Daoy (cell line): ENCODE measurements at regions not wholly inside any gene's neighbourhood (a gene's known extent, or its start where the extent isn't known, plus 50 kb on each side); places are given as distances from the start of the nearest gene placed in this dataset.

Experiments used
- DNase-seq: peaks from one replicate; pipeline ENCODE4 v3.0.0-alpha.2; 2015; ENCODE audit warnings: low read depth

DNA sequence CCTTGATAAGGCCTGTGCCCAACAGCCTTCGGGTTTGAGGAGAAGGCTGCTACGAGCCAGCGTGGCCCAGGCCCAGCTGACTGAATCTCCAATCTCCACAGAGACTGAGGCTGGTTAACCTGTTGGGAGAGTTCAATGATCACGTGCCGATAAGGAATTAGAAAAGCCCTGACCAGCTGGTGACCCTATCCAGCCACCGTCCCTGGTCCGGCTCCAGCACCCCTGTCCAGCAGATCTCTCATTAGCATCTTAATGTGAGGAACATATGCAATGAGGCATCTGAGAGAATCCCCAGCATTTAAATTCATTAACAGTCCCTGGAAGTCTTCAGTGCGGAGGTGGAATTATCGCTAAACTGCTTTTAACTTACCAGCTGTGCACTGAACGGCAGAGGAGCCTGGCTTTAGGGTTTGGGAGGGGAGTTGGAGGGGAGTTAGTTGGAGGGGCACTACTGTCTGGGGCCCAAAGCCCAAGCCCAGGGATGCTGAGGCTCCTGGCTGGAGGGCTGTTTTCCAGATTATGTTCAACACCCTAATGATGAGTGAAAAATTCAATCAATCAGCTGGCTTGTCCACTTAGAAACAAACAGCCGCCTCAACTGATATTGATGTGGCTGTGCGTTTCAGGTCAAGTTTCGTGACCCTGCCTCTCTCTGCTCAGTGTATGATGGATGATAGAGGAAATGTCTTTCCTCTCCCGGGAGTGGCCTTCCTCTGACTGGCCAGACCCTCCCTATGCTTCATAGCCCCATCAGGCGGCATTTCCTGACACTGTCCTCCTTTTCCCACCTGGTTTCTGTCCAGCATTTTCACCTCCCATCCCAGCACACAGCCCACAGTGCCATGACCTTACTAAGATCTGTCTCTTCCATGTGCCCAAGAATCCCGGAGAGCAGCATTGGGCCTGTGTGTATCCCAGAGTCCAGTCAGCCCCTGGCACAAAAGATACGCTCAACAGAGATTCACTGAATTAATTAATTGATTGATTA is 184.5 kb downstream of the CCT6B start:
- no peak for DNase-seq

DNA sequence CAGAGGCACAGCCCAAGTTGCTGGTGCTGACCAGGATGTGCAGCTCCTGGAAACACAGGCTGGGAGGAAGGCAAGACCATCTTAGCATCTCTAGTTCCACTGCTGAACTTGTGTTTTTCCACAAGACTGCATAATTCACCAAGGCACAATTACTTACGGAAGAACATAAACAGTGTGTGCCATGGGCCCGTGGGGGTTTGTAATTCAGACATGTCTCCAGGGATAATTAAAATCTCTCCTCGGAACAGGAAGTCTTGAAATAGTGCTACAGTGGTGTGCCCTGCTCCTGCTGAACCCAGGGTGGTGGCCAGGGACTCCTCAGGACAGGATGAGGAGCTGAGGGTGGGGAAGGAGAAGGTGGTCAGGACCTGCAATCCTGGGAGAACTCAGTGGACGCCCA is 188.2 kb downstream of the CCT6B start:
- DNase-seq: no peak

DNA sequence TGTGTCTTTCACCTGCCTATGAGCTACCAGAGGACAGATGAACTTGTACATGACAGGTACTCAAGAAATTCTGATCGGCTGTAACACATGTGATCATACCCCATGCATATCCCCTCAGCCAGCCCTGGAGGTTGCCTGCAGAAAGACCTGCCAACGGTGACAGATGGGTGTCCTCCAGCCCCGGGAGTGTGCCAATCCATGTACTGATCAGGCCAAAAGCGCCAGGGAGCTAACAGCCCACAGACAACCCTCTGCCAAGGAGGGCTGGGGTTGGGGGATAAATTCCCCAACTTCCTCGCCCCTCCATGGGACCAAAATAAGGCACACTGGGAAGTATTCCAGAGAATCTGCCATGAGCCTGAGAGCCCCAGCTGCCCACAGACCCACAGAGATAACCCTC is 189.4 kb downstream of the CCT6B start:
- no peak for DNase-seq

DNA sequence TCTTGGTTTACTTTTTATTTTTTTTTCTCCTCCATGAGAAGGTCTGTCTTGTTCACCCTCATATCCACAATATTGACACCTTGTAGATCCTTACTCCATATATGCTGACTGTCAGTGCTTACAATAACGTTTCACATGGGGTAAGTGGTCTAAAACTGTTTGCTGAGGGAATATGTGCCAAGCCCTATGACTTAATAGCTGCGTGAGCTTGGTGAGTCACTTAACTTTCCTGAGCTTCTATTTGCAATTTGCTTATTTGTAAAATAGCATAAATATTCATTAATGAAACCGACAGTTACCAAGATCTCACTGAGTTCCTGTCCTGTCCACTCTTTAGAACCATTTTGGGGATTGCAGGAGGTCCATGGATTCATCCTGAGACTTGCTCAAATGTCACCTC is 190.7 kb downstream of the CCT6B start:
- no peak for DNase-seq

DNA sequence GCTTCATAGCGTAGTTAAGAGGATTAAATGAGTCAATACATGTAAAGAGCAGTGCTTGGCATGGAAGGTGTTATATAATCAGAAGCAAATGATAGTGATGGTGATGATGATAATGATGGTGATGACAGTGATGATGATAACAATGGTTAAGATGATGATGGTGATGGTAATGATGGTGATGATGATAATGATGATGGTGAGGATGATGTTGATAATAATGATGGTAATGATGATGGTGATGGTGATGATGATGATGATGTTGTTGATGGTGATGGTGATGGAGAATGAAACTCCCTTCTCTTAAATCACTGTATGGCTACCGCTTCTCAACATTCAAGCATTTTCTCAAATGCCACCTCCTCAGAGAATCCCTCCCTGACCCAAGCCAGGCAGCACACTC is 190.5 kb downstream of the TMEM132E start:
- DNase-seq: no peak

DNA sequence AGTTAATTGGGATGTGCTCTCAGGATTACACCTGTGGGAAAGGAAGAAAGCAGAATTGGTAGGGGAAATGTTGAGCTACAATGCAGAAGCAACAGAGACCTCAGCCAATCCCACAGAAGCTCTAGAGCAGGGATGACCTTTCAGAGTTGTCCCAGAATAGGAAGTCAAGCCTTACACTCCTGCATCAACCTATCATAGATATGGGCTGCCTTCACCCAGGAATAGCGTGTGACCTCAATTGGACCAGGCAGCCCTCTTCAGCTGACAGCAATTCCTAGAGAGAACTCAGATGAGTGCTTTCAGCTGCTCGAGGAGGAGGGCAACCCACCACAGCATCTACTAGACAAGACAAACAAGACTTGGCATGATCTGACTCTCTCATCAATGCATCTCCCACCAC is 189.7 kb downstream of the TMEM132E start:
- no peak for DNase-seq

DNA sequence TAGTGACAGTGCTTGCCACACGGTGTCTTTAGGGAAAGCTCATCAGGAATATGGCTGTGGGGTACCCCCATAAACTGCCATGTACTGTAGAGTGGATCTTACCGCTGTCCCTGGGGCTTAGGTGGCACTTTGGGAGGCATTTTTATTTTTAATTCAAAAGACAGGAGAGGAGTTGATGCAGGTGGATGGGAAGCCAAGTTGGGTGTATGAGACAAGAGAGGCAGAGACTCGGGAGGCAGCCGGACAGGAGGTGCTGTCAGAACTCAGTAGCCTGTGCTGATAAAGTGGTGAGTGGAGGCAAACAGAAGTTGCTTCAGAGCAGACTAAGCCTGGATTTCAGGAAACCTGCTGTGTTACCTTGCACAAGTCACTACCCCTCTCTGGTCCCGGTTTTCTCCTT is 185.9 kb downstream of the TMEM132E start:
- DNase-seq: no peak

DNA sequence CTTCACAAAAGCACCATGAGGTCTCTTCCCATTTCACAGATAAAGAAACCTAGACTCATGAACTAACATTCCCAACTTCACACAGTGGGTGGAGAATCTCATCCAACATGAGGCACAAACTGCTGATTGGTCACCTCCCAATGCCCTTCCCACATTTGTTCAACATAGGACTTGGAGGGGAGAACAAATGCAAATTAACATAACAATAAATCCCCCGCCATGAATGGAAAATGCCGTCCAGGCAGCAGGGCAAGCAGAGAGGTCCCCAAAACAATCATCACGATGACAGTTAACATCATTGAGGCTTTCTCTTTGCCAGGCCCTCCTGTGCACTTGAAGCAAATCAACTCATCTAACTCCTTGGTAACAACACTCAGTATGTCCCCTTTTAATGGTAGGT is 185.3 kb downstream of the TMEM132E start:
- no peak for DNase-seq

DNA sequence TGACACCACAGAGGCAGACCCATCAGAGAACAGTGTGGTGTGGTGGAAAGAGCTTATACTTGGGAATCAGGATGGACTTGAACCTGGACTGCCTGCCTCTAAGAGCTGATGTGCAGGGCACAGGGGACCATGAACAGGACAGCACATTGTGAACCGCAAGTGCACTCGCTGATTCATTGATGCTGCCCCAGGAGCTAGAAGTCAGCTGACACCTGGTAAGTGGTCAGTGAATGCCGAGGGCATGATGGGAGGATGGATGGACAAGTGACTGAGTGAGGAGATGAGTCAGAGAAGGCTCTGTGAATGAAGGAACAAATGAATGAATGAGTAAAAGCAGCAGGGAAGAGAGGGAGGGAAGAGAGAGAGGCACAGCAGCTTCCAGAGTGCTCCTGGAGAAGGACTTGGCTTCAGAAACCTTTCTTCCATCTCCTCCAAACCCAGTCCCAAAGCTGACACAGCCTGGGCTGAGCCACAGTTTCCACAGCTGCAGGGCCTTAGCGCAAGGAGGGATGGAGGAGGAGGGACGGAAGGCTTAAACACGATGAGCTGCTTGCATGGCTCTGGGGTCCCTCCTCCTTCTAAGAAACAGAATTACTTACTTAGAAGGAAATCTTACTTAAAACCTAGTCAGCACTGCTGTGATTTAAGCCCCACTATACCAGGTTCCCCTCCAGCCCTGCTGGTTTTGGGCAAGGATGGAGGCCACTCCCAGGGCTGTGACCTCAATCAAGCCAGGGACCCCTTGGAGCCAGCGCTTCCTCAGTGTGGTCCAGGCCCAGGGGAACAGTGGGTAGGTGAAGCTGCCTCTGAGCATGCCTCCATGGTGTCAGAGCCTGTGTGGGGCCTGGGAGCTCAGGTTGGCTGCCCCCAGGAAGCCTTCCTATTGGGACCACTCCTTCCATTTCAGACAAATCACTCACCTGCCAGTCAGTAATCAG is 184.6 kb downstream of the TMEM132E start:
- DNase-seq: peak; percentile 48

DNA sequence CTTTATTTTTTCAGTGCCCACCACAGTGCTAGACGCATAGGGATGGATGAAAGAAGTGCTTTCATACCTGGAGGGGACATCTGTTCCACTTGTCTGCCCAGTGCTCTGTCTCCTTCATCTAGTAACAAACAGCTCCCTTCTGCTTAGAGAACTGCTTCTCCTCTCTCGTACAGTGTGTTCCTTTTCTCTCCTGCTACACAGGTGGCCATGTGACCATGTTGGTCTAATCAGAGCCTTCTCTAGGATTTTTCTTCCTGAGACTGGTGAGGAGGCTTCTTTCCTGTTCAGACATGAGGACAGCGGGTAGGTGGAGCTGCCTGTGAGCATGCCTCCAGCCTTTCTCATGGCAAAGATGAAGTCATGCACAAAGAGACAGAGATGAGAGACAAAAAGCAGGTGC is 182.7 kb downstream of the TMEM132E start:
- DNase-seq: no peak

DNA sequence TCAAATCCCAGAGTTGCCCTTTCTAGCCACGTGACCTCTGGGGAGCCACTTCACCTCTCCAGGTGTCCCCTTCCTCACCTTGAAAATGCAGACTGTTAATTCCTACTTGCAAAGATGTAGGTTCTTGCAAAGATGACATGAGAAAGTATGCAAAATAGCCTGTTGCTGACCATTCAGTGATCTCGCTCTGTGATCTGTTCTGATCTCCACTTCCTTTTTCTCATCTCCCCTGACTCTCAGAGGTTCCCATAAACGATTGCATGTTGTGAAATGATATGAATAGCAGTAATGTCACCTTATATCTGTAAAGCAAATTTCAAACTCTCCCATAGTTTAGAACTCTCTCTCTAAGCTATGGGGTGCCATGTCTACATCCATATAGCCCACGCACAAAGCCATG is 182.3 kb downstream of the TMEM132E start:
- DNase-seq: no peak

DNA sequence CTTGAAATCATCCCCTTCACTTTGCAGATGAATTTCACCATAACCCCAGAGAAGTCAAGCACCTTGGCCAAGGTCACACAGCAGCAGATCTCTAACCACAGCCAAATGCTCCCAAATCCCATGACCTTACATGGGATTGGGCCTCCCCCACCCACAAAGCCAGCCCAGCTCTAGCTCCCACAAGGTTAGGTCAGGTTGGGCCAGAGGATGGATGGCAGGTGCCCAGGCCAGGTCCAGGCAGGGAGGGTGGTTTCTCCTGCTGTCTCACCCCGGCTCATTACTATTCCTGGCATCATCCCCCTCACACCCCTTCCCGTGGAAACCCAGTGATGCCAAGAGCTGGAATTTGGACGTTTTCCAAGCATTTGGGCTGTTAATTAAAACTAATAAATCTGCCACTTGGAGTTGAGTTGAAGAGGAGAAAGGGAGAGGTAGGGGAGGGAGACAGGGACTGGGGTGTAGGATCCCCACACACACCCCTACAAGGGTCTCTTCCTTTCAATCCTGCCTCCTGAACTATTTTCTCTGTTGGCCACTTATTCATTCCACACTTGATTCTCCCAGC is 181.6 kb downstream of the TMEM132E start:
- no peak for DNase-seq

DNA sequence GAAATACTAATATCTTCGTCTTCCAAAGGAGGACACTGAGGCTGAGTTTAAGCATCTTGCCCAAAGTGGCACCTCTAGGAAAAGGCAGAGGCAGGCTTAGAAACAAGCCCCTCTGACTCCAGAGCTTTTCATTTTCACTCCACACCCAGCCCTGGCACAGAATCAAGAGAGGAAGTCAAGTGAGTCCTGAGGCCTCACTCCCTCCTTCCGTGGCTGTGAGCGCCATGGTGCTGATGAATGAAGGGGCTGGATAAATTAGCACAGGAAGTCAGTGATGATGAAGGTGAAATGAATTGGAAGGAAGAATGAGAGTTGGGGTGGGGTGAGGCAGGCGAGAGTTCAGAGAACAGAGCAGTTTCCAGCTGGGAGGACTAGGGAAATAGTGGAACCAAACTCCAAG is 179.3 kb downstream of the TMEM132E start:
- peak; percentile 37 for DNase-seq

DNA sequence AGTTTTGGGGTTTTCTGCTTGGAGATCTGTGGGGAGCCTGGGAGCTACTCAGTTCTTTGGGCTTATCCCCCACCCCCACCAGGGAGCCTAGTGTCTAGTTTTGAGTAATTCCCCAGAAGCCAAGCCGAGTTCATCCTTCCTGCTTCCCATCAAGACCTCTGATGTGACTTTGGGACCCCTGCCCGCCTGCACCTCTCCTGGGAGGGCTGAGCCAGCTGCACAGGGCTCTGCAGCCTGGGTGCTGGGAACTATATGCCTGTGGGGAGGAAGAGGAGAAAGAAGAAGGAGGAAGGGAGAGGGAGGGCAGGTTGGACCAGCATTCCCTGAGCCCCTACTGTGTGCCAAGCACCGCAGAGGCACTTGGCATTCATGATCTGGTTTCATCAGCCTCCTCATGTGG is 178.9 kb downstream of the TMEM132E start:
- no peak for DNase-seq

DNA sequence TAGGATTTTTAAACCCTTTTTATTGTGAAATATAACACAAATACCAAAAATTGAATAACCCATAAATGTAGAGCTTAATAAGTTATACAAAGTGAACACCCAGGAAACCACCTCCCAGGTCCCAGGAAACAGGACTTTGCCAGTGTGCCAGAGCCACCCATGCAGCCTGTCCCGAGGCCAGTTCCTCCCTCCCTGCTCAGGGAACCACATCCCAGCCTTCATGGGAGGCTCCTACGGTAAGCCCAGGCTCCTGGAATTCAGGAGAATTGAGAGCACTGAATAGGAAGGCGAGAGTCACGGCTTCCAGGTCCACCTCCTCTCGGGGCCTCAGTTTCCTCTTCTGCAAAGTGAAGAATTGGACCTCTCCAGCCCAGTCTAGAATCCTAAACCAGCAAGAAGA is 178.2 kb downstream of the TMEM132E start:
- DNase-seq: no peak

DNA sequence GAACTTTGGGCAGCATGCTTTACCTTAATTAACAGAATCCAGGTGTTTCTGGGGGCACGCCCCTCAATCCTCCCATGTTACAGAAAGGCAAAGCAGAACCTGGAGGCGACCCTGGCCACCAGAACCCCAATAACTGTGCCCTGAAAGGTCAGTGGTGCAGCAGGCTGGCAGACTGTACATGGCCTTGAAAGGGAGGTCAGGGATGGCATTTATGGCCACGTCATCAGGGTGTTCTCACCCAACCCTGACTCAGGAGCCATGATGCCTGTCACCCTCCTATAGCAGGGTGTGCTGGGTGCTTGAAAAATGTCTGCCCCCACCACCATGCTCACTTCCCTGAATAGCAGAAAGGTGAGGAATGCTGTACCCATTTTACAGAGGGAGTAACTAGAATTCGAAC is 177.7 kb downstream of the TMEM132E start:
- no peak for DNase-seq

DNA sequence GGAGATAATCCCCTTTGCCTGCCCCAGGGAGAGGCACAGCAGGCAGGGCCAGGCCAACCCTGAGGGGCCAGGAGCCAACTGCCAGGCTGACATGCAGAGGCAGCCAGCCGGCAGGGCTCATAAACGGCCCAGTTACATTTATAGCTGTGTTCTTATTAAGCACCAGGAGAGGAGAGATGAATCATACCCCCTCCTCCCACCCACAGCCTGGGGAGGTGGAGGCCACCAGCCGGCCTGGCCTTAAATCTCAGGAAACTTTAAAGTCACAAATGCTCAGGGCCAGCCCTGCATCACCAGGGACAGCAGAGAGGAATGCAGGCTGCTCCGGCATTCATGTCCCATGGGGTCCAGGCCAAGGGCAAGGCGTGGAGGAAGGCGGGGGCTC is 177.2 kb downstream of the TMEM132E start:
- peak; percentile 70 for DNase-seq

DNA sequence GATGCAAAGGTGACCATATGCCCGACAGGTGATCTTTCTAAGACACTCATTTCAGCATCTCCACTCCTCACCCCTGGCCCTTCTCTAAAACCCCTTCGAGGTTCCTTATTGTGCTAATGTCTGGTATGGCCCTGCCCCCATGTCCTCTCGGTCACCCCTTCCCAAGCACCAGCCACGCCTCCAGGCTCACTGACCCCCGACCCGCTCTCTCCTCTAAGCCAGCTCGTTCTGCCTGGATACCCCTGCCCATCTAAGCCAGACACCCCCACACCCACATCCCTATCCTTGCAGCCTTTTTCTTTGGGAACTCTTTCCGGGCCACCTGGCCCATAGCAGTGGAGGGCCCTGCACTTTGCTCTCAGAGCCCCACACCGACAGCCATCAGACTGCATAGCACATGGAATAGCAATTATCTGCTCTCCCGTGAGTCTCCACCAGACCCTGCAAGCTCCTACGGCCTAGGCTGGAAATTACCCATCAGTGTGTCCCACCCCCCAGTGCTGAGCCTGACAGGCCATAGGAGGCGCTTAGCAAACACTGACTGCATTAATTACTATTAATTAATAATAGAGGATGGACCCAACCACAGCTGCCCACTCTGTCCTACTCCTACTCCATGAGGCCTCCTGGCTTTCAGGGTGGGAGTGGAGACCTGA is 176.7 kb downstream of the TMEM132E start:
- no peak for DNase-seq

DNA sequence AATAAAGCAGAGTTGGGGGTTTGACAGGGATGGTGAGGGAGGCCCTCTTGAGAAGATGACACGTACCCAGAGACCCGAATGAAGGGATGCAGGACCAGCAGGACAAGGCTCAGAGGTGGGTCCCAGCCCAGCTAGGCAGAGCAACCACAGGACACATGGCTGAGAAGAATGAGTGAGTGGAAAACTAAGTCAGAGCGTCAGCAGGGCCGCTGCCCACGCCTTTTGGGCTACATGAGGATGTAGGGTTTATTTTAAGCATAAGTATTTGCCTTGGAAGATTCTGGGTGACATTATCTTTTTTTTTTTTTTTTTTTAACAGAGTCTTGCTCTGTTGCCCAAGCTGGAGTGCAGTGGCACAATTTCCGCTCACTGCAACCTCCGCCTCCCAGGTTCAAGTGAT is 176.0 kb downstream of the TMEM132E start:
- DNase-seq: no peak

DNA sequence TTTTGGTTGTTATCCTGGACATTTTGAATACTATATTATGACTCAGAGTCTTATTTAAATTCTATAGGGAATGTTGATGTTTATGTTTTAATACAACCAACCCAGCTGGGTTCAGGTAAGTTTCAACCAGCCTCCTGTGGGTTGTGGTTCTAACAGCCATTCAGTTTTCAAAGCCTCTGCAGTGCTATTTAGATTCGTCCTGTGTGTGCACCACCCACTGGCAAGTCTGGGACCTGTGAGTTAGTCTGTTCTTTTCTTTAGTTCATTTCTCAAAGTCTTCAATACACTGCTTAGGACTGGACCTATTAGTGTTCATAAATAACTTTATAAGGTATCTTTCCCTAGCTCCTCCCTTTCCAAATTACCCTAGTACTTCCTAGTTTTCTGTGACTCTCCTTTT is 170.6 kb downstream of the TMEM132E start:
- no peak for DNase-seq

DNA sequence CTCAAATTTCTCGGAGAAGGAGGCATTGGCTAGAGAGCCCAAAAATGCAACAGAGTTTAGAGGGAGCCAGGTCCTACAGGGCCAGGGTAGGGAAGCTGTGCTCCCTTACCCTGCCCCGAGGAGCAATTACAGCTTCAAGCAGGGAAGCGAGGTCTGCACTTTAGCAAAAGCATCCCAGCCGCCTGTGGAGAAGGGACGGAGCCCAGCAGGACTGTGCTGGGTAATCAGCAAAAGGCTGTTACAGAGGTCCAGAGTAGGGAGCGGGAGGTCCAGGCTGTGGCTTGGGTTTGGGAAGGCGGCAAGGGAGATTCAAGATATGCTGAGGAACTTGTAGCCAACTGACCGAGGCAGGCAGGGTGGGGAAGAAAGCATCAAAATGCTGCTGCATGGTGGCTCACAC is 162.6 kb downstream of the TMEM132E start:
- DNase-seq: no peak
